Ishikawa (cell line): ENCODE measurements at regions not wholly inside any gene's neighbourhood (a gene's known extent, or its start where the extent isn't known, plus 50 kb on each side); places are given as distances from the start of the nearest gene placed in this dataset.

Experiments used
- CEBPB ChIP-seq: IDR thresholded peaks from 2 replicates; pipeline ENCODE4 v1.6.1; 2012
- CREB1 ChIP-seq: IDR thresholded peaks from 2 replicates; pipeline ENCODE4 v1.6.1; 2012; ENCODE audit warnings: low read depth
- EGR1 ChIP-seq: IDR thresholded peaks from 2 replicates; pipeline ENCODE4 v1.6.1; 2012
- EP300 ChIP-seq: IDR thresholded peaks from 2 replicates; pipeline ENCODE4 v1.6.1; 2012; ENCODE audit warnings: borderline replicate concordance
- FOXM1 ChIP-seq: IDR thresholded peaks from 2 replicates; pipeline ENCODE4 v1.6.1; 2012; ENCODE audit warnings: low read depth, borderline replicate concordance
- NFIC ChIP-seq: IDR thresholded peaks from 2 replicates; pipeline ENCODE4 v1.6.1; 2012
- RAD21 ChIP-seq: IDR thresholded peaks from 2 replicates; pipeline ENCODE4 v1.6.1; 2012; ENCODE audit warnings: low read depth
- REST ChIP-seq: IDR thresholded peaks from 2 replicates; pipeline ENCODE4 v1.6.1; 2012; ENCODE audit warnings: low read depth, mild to moderate bottlenecking
- TAF1 ChIP-seq: IDR thresholded peaks from 2 replicates; pipeline ENCODE4 v1.6.1; 2012; ENCODE audit warnings: low read depth, mild to moderate bottlenecking
- TCF12 ChIP-seq: IDR thresholded peaks from 2 replicates; pipeline ENCODE4 v1.6.1; 2012; ENCODE audit warnings: low read depth
- TEAD4 ChIP-seq: IDR thresholded peaks from 2 replicates; pipeline ENCODE4 v1.6.1; 2012
- YY1 ChIP-seq: IDR thresholded peaks from 2 replicates; pipeline ENCODE4 v1.6.1; 2012; ENCODE audit warnings: low read depth
- ZBTB7A ChIP-seq: IDR thresholded peaks from 2 replicates; pipeline ENCODE4 v1.6.1; 2012; ENCODE audit warnings: low read depth
- TF ChIP-seq, protein P1 (sequence below): IDR thresholded peaks from 2 replicates; pipeline ENCODE4 v1.6.1; 2012
- TF ChIP-seq, protein P2 (sequence below): IDR thresholded peaks from 2 replicates; pipeline ENCODE4 v1.6.1; 2012

- TF ChIP-seq ZBTB7A (no peak), TAF1 (no peak), RAD21 (no peak), EP300 (no peak), REST (no peak), TEAD4 (no peak), CEBPB (no peak), NFIC (no peak), EGR1 (no peak), CREB1 (no peak), YY1 (no peak), TCF12 (no peak)
- TF ChIP-seq, protein P1, sequence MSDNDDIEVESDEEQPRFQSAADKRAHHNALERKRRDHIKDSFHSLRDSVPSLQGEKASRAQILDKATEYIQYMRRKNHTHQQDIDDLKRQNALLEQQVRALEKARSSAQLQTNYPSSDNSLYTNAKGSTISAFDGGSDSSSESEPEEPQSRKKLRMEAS, result no peak
- TF ChIP-seq, protein P2, sequence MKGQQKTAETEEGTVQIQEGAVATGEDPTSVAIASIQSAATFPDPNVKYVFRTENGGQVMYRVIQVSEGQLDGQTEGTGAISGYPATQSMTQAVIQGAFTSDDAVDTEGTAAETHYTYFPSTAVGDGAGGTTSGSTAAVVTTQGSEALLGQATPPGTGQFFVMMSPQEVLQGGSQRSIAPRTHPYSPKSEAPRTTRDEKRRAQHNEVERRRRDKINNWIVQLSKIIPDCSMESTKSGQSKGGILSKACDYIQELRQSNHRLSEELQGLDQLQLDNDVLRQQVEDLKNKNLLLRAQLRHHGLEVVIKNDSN, result no peak
These were observed 1015.1 kb downstream of the EPHA7 start for GRCh38 chr6:92404281-92404680.

DNA sequence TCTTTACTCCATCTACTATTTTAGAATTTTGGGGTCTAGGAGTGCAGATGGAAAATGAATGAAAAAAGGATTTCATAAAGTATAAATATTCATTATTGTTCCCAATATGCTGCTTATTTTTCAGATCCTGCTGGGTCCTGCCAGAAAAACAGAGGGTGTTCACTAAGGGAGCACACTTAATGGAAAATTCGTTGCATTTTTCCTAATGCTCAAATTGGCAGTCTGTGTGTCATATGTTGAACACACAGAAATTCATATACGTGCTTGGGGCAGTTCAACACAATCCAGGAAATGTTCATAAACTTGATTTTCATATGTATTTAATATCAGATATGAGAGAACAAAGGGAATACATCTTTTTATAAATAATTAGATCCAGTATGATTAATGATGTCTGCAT is 1019.4 kb downstream of the EPHA7 start:
- TF ChIP-seq, protein P2, result no peak
- TF ChIP-seq, protein P1, result no peak
- TF ChIP-seq TEAD4 (no peak), ZBTB7A (no peak), EP300 (no peak), YY1 (no peak), CREB1 (no peak), TAF1 (no peak), NFIC (no peak)

DNA sequence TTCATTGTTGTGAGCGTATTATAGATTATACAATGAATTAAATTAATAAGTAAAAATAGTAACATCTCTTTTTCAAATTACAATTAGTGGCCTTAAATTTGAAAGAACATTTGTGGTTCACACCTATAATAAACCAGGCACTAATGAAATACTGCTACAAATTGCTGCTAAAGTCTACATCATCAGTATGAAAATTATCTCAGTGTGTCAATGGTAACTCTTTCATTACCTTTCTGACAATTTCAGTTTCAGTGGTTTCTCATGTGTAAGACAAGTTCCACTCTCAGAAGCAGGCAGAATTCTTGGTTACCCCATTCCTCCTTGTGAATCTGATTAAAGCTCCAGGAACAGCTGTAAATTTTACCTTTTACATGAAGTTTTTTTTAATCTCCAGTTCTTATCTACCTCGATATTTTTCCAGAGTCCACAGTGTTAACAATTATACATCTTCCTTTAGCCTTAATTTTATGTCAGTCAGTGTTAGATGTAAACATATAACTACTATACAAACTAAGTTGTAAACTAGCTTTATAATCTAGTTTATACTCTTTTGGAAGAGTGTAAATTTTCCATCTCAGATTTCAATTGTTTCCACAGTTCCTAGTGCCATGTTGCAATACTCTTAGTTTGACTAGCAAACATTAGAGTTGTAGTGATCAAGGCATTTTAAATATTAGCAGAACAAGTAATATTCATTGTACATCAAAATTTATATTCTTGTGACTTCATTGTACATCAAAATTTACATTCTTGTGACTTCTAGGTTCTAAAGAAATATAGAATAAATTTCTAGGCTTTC is 1038.4 kb downstream of the EPHA7 start:
- TF ChIP-seq, protein P2, result no peak
- no peak for TF ChIP-seq FOXM1
- TF ChIP-seq EP300, result no peak

DNA sequence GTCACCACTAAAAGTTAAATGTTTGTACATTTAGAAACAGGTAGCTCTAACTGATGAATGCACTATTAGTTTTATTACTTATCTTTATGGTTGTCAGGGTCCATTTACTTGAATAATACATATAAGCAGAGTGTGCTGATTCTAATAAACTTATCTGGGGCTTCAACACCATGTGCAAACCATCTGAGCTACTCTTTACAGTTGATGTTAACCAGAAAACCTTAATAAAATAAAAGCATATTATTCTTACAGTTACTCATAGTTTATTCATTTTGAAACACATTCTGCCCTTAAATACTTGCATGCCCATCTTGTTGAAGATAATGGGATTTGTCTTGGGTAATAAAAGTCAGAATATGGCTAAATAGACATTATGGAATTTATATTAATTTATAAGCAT is 1042.2 kb downstream of the EPHA7 start:
- TF ChIP-seq EGR1 (no peak), NFIC (no peak), CEBPB (no peak), REST (no peak), TCF12 (no peak), ZBTB7A (no peak), RAD21 (no peak), TEAD4 (no peak)
- TF ChIP-seq, protein P1, result no peak
- TF ChIP-seq, protein P2, result no peak

DNA sequence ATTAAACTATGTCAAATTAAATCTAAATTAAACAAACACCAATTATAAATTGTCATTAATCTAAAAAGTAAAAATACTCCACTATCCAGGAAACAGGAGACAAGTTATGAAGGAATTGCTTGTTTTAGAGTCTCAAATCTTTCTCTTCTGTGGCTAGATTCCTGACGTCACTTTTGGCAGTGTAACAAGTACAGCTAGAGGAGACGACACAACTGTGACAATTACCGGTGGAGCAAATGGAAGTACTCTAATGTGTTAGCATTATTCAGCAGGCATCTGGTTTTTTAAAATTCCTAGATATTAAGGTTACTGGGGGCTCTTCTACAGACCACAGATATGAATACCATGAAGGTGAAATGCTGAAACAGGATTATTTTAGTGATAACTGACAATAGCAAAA is 1042.7 kb downstream of the EPHA7 start:
- no peak for TF ChIP-seq CREB1
- TF ChIP-seq ZBTB7A, result no peak
- TF ChIP-seq EP300, result no peak
- no peak for TF ChIP-seq NFIC
- no peak for TF ChIP-seq TCF12
- TF ChIP-seq, protein P2, result no peak
- TF ChIP-seq REST, result no peak
- TF ChIP-seq, protein P1, result no peak
- no peak for TF ChIP-seq TEAD4
- TF ChIP-seq EGR1, result no peak
